Mammary epithelial cell (primary cell): ENCODE measurements at regions not wholly inside any gene's neighbourhood (a gene's known extent, or its start where the extent isn't known, plus 50 kb on each side); places are given as distances from the start of the nearest gene placed in this dataset.

Source experiments
- CTCF ChIP-seq, 2 donors: IDR thresholded peaks in 1 of 2; conservative IDR thresholded peaks in 1 of 2; 2 replicates each; pipeline ENCODE4 v1.5.1; 2011 to 2012; ENCODE audit warnings: inconsistent platforms in 2 of 2, low read length in 2 of 2, mild to moderate bottlenecking in 2 of 2, control low read depth in 1 of 2, low read depth in 1 of 2; ENCODE audit not compliant: insufficient read depth in 1 of 2; ENCODE audit errors: extremely low read depth in 1 of 2
- EZH2 ChIP-seq: IDR thresholded peaks from 2 replicates; pipeline ENCODE4 v1.6.1; 2012; ENCODE audit warnings: low read length, inconsistent platforms, borderline replicate concordance

- no peak for TF ChIP-seq EZH2
- TF ChIP-seq CTCF (conservative IDR thresholded peaks at IDR 0.05 in 1 of 2, IDR thresholded peaks at IDR 0.05 in 1 of 2; ENCODE audit: extremely low read depth in 1 of 2, insufficient read depth in 1 of 2, low read depth in 1 of 2, low read length in 2 of 2): no peak
These were observed 195.8 kb upstream of the FBXL7 start for GRCh38 chr5:15304066-15304731.
